ENCODE measurements at regions not wholly inside any gene's neighbourhood (a gene's known extent, or its start where the extent isn't known, plus 50 kb on each side); places are given as distances from the start of the nearest gene placed in this dataset.

- H3K9me3 ChIP-seq (ENCODE audit: low read length) = no peaks in the 10 kb centered on the region
- no peaks in the 10 kb centered on the region for H4K20me1 ChIP-seq (ENCODE audit: insufficient read depth, low read depth, low read length)
- H3K9me2 ChIP-seq (replicated peaks; ENCODE audit: insufficient read depth, low read length) = no peaks in the 10 kb centered on the region
- no peak overlapping the region for H3K27ac ChIP-seq (ENCODE audit: low read length)
- H3K4me3 ChIP-seq (ENCODE audit: low read length) = no peak overlapping the region
- H3K27me3 ChIP-seq (ENCODE audit: low read length) = no peaks in the 10 kb centered on the region
- H2AFZ ChIP-seq (ENCODE audit: low read length) = no peak overlapping the region
- H3K4me2 ChIP-seq (ENCODE audit: low read depth, low read length, poor library complexity, severe bottlenecking) = no peak overlapping the region
- H3K36me3 ChIP-seq (ENCODE audit: insufficient read depth, low read length) = no peaks in the 10 kb centered on the region
- H3K9ac ChIP-seq (ENCODE audit: low read length) = no peak overlapping the region
- DNase-seq = no peak
- H3K79me2 ChIP-seq (ENCODE audit: low read length) = no peaks in the 10 kb centered on the region
- H3K4me1 ChIP-seq (ENCODE audit: low read length) = no peaks in the 10 kb centered on the region
These were observed 263.0 kb upstream of the SOX5 start for GRCh38 chr12:24212496-24212895.

- no peaks in the 10 kb centered on the region for H3K9me2 ChIP-seq (replicated peaks; ENCODE audit: insufficient read depth, low read length)
- no peak overlapping the region for H3K27ac ChIP-seq (ENCODE audit: low read length)
- no peak for DNase-seq
- H3K79me2 ChIP-seq (ENCODE audit: low read length) = no peaks in the 10 kb centered on the region
- H3K4me2 ChIP-seq (ENCODE audit: low read depth, low read length, poor library complexity, severe bottlenecking) = no peak overlapping the region
- no peaks in the 10 kb centered on the region for H3K27me3 ChIP-seq (ENCODE audit: low read length)
- H2AFZ ChIP-seq (ENCODE audit: low read length) = no peak overlapping the region
- H3K4me3 ChIP-seq (ENCODE audit: low read length) = no peak overlapping the region
- no peak overlapping the region for H3K9ac ChIP-seq (ENCODE audit: low read length)
- H3K9me3 ChIP-seq (ENCODE audit: low read length) = no peaks in the 10 kb centered on the region
- H3K4me1 ChIP-seq (ENCODE audit: low read length) = no peaks in the 10 kb centered on the region
- H3K36me3 ChIP-seq (ENCODE audit: insufficient read depth, low read length) = no peaks in the 10 kb centered on the region
- no peaks in the 10 kb centered on the region for H4K20me1 ChIP-seq (ENCODE audit: insufficient read depth, low read depth, low read length)
These were observed 257.2 kb upstream of the SOX5 start for GRCh38 chr12:24206621-24207020.

- Histone ChIP-seq H4K20me1 (ENCODE audit: insufficient read depth, low read depth, low read length) (no peaks in the 10 kb centered on the region), H3K27ac (ENCODE audit: low read length) (no peak overlapping the region), H3K9me2 (replicated peaks; ENCODE audit: insufficient read depth, low read length) (no peaks in the 10 kb centered on the region), H3K9ac (ENCODE audit: low read length) (no peak overlapping the region), H2AFZ (ENCODE audit: low read length) (no peak overlapping the region), H3K79me2 (ENCODE audit: low read length) (no peaks in the 10 kb centered on the region), H3K27me3 (ENCODE audit: low read length) (no peaks in the 10 kb centered on the region), H3K4me2 (ENCODE audit: low read depth, low read length, poor library complexity, severe bottlenecking) (no peak overlapping the region), H3K4me3 (ENCODE audit: low read length) (no peak overlapping the region), H3K4me1 (ENCODE audit: low read length) (no peaks in the 10 kb centered on the region), H3K36me3 (ENCODE audit: insufficient read depth, low read length) (no peaks in the 10 kb centered on the region), H3K9me3 (ENCODE audit: low read length) (no peaks in the 10 kb centered on the region)
- no peak for DNase-seq
These were observed 251.9 kb upstream of the SOX5 start for GRCh38 chr12:24201258-24201970.

GRCh38 chr12:24200010-24200409 lies 250.5 kb upstream of the SOX5 start:
- no peak overlapping the region for H2AFZ ChIP-seq (ENCODE audit: low read length)
- H3K79me2 ChIP-seq (ENCODE audit: low read length) = no peaks in the 10 kb centered on the region
- H3K27me3 ChIP-seq (ENCODE audit: low read length) = no peaks in the 10 kb centered on the region
- no peak for DNase-seq
- no peak overlapping the region for H3K27ac ChIP-seq (ENCODE audit: low read length)
- no peak overlapping the region for H3K9ac ChIP-seq (ENCODE audit: low read length)
- H3K4me2 ChIP-seq (ENCODE audit: low read depth, low read length, poor library complexity, severe bottlenecking) = no peak overlapping the region
- no peak overlapping the region for H3K4me3 ChIP-seq (ENCODE audit: low read length)
- H3K9me2 ChIP-seq (replicated peaks; ENCODE audit: insufficient read depth, low read length) = no peaks in the 10 kb centered on the region
- H3K36me3 ChIP-seq (ENCODE audit: insufficient read depth, low read length) = no peaks in the 10 kb centered on the region
- no peaks in the 10 kb centered on the region for H3K9me3 ChIP-seq (ENCODE audit: low read length)
- no peaks in the 10 kb centered on the region for H3K4me1 ChIP-seq (ENCODE audit: low read length)
- H4K20me1 ChIP-seq (ENCODE audit: insufficient read depth, low read depth, low read length) = no peaks in the 10 kb centered on the region

- H3K79me2 ChIP-seq (ENCODE audit: low read length) = no peaks in the 10 kb centered on the region
- no peaks in the 10 kb centered on the region for H3K27me3 ChIP-seq (ENCODE audit: low read length)
- H3K9me3 ChIP-seq (ENCODE audit: low read length) = no peaks in the 10 kb centered on the region
- H3K9me2 ChIP-seq (replicated peaks; ENCODE audit: insufficient read depth, low read length) = no peaks in the 10 kb centered on the region
- H2AFZ ChIP-seq (ENCODE audit: low read length) = no peak overlapping the region
- H3K27ac ChIP-seq (ENCODE audit: low read length) = no peak overlapping the region
- no peaks in the 10 kb centered on the region for H3K36me3 ChIP-seq (ENCODE audit: insufficient read depth, low read length)
- no peak overlapping the region for H3K4me2 ChIP-seq (ENCODE audit: low read depth, low read length, poor library complexity, severe bottlenecking)
- no peaks in the 10 kb centered on the region for H3K4me1 ChIP-seq (ENCODE audit: low read length)
- DNase-seq = no peak
- no peak overlapping the region for H3K4me3 ChIP-seq (ENCODE audit: low read length)
- H3K9ac ChIP-seq (ENCODE audit: low read length) = no peak overlapping the region
- no peaks in the 10 kb centered on the region for H4K20me1 ChIP-seq (ENCODE audit: insufficient read depth, low read depth, low read length)
These were observed 249.6 kb upstream of the SOX5 start for GRCh38 chr12:24198936-24199671.

- Histone ChIP-seq H4K20me1 (ENCODE audit: insufficient read depth, low read depth, low read length) (no peaks in the 10 kb centered on the region), H3K9ac (ENCODE audit: low read length) (no peak overlapping the region), H3K36me3 (ENCODE audit: insufficient read depth, low read length) (no peaks in the 10 kb centered on the region), H2AFZ (ENCODE audit: low read length) (no peak overlapping the region), H3K4me3 (ENCODE audit: low read length) (no peak overlapping the region), H3K79me2 (ENCODE audit: low read length) (no peaks in the 10 kb centered on the region), H3K27me3 (ENCODE audit: low read length) (no peaks in the 10 kb centered on the region), H3K9me3 (ENCODE audit: low read length) (no peaks in the 10 kb centered on the region), H3K4me2 (ENCODE audit: low read depth, low read length, poor library complexity, severe bottlenecking) (no peak overlapping the region), H3K27ac (ENCODE audit: low read length) (no peak overlapping the region), H3K4me1 (ENCODE audit: low read length) (no peaks in the 10 kb centered on the region), H3K9me2 (replicated peaks; ENCODE audit: insufficient read depth, low read length) (no peaks in the 10 kb centered on the region)
- DNase-seq = no peak
These were observed 248.6 kb upstream of the SOX5 start for GRCh38 chr12:24198070-24198469.

- no peak overlapping the region for H3K27ac ChIP-seq (ENCODE audit: low read length)
- DNase-seq = no peak
- H4K20me1 ChIP-seq (ENCODE audit: insufficient read depth, low read depth, low read length) = no peaks in the 10 kb centered on the region
- no peaks in the 10 kb centered on the region for H3K27me3 ChIP-seq (ENCODE audit: low read length)
- H3K4me3 ChIP-seq (ENCODE audit: low read length) = no peak overlapping the region
- no peaks in the 10 kb centered on the region for H3K79me2 ChIP-seq (ENCODE audit: low read length)
- no peaks in the 10 kb centered on the region for H3K36me3 ChIP-seq (ENCODE audit: insufficient read depth, low read length)
- no peak overlapping the region for H3K4me2 ChIP-seq (ENCODE audit: low read depth, low read length, poor library complexity, severe bottlenecking)
- H3K9me2 ChIP-seq (replicated peaks; ENCODE audit: insufficient read depth, low read length) = no peaks in the 10 kb centered on the region
- H3K4me1 ChIP-seq (ENCODE audit: low read length) = no peaks in the 10 kb centered on the region
- no peaks in the 10 kb centered on the region for H3K9me3 ChIP-seq (ENCODE audit: low read length)
- H3K9ac ChIP-seq (ENCODE audit: low read length) = no peak overlapping the region
- no peak overlapping the region for H2AFZ ChIP-seq (ENCODE audit: low read length)
These were observed 248.1 kb upstream of the SOX5 start for GRCh38 chr12:24197532-24197931.

GRCh38 chr12:24195063-24195462 lies 245.6 kb upstream of the SOX5 start:
- H4K20me1 ChIP-seq (ENCODE audit: insufficient read depth, low read depth, low read length) = no peaks in the 10 kb centered on the region
- H3K4me2 ChIP-seq (ENCODE audit: low read depth, low read length, poor library complexity, severe bottlenecking) = no peak overlapping the region
- no peak overlapping the region for H2AFZ ChIP-seq (ENCODE audit: low read length)
- no peaks in the 10 kb centered on the region for H3K79me2 ChIP-seq (ENCODE audit: low read length)
- H3K27me3 ChIP-seq (ENCODE audit: low read length) = no peaks in the 10 kb centered on the region
- no peak for DNase-seq
- no peak overlapping the region for H3K27ac ChIP-seq (ENCODE audit: low read length)
- no peaks in the 10 kb centered on the region for H3K36me3 ChIP-seq (ENCODE audit: insufficient read depth, low read length)
- no peaks in the 10 kb centered on the region for H3K9me3 ChIP-seq (ENCODE audit: low read length)
- no peaks in the 10 kb centered on the region for H3K9me2 ChIP-seq (replicated peaks; ENCODE audit: insufficient read depth, low read length)
- H3K4me1 ChIP-seq (ENCODE audit: low read length) = no peaks in the 10 kb centered on the region
- H3K9ac ChIP-seq (ENCODE audit: low read length) = no peak overlapping the region
- no peak overlapping the region for H3K4me3 ChIP-seq (ENCODE audit: low read length)
